GM21619 (cell line): ENCODE measurements at regions not wholly inside any gene's neighbourhood (a gene's known extent, or its start where the extent isn't known, plus 50 kb on each side); places are given as distances from the start of the nearest gene placed in this dataset.

Experiments
- ATAC-seq: cut with Tn5 transposase; IDR thresholded peaks from one replicate; pipeline ENCODE4 v1.9.1; 2021; ENCODE audit not compliant: unreplicated experiment

DNA sequence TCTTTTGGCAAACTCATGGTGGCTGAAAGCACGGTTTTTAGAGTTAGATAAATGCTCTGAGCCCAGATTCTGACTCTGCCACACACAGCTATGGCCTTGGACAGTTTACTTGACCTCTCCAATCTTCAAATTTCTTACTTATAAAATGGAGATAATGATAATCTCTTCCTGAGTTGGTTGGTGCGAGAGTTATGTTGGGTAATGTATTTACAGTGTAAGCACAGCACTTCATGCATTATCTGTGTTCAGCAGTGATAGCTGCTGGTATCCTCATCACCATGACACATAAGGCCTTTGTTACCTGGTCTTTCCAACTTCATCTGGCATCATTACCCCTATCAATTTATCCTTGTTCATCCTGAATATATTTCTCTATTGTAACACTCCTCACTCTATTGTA lies 178.8 kb upstream of the ELL2 start:
- ATAC-seq = no peak

DNA sequence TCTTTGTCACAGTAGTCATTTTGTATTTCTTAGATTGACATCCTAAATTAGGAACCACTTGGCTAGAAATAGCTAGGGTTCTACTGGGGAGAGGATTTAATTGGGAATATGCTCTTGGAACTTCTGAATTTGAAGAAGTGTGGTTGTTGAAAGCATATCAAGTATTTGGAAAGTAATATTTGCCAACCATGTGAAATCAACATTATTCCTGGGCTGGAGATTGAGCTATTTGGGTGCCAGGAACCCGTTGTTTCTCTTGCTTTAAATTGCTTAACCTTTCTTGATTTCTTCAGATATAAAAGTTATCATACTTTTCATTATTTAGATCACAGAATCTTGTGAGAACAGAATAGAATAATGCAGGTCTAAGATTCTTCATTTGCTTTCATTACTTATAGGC lies 178.4 kb upstream of the ELL2 start:
- ATAC-seq = no peak

DNA sequence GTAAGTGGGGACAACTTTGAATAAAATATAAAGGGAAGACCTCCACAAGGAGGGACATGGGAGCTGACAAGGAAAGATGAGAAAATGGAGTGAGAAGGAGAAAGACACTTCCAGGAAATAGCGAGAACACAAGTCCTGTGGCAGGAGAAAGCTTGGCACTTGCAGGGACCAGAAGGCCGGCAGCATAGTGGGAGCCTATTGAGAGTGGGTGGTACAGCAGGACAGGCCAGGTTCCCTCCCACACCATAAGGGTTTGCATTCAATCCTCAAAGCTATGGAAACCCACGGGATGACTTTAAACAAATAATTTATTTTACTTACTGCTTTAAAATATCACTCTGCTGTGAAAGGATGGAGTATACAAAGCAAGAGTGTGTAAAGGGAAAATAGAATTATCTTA lies 173.2 kb upstream of the ELL2 start:
- ATAC-seq = no peak

DNA sequence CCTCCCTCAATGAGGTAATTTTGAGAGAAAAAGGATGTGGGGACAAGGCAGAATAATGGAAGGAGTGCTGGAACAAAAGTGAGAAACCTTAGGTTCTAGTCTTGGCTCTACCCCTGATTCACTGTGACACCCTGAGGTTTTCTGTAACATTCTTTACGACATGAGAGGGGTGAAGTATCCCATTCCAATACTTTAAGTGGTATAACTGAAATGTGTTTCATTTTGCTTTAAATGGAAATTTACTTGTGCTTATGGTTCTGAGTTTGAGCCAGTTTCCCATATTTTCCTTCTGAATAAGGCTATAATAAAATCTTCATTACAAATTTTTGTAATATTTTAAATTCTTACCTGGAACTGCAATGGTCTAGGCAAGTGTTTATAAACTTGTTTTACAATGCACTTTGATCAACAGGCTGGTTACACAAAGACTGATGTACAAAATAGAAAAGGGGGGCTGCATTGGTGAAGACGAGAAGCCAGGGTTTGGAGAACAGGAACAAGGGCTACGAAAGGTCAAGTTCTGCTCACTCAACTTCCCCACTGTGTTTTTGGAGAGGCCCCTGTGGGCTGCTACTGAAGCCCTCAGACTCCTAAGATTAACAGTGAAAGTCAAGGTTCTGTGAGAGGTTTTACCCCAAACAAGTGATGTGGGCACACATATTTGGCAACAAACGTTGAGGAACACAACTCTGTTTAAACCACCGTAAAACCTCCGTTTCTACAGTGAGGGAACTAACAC lies 171.9 kb upstream of the ELL2 start:
- ATAC-seq = no peak

DNA sequence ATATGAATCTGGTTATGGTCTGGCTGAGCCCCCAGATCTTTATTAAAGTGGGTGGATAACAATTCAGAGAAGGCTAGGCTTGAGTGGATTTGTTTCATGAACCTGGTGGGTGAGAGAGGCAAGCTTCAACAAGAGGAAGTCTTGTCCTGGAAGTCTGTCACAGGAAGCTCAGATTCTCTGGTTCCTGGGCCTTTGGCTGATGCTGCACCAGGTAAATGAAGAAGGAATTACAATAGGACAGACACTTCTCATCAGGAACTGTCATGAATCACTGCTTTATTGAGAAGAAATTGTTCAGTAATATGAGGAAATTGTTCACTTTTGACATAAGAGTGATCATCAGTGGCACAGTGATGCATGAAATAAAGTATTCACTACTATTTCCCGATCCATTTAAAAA lies 167.6 kb upstream of the ELL2 start:
- ATAC-seq = no peak

DNA sequence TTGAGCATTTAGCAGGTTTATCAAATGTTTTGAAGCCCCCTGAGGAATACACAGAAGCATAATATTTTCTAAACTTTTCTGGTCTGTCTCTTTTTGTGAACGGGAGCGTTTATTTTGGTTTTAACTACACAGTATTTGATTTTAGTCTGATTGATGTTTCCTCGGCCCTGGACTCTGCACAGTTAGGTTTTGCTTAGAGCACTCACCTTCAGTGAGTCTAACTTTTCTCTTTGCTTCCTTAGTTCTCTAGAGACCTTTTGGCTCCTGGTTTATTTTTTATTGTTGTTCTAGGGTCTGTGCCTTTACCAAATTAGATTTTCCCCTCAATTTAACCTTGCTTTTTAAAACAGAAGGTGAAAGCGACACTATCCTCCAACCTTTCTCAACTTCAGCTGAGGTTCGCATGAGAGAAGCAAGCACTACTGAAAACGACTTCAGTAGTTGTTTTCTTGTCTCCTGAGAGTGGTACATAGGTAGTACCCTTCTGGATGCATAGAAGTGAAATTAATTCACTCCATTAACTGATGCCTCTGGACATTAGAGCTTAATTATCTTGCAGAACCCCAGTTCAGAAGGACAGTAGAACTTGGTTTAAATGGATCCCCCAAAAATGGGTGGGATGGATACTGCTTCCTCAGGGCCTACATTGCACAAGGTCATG lies 166.7 kb upstream of the ELL2 start:
- no peak for ATAC-seq

DNA sequence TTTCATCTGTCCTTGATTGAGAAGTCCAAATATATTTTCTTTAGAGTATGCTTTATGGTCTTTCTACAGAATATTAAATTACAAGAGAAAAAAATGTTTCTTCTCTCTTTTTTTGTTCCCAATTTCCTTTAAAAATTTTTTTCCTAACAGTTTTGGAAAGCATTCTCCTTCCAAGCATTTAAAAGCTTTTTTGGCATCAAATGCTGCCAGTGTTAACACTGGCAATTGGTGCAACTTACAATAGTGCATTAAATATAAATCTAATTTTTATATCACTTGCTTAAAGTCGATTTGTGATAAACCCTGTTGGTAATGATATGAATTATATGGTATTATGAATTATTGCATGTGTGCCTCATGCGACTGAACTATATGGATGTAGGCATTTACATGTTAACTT lies 165.9 kb upstream of the ELL2 start:
- no peak for ATAC-seq

DNA sequence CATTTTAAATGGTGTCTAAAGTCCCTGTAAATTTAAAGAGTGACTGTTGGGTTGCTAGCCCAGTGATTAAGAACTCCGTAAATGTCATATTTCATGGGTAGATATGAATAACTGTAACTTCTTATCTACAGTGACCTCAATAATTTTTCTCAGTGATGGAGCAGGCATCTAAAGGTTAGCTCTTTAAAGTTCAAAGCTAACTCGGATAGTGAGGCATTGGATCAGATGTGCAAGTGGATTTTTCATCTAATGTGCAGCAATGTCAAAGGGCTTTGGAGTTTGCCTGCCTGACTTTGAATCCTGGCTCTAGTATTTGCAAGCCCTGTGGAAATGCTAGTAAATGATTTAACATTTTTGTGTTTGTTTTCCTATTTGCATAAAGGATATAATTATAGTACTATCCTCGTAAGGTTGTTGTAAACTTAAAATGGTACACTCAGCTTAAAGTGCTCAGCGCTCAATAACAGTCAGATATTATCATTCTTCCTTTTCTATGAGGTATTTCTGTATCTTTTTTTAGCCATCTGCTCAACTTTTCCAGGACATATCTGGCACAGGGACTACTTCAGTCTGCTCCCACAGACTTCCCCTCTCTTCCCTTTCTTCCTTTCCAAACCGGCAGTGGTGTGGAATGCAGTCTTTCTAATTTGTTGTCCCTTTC lies 163.7 kb upstream of the ELL2 start:
- no peak for ATAC-seq

DNA sequence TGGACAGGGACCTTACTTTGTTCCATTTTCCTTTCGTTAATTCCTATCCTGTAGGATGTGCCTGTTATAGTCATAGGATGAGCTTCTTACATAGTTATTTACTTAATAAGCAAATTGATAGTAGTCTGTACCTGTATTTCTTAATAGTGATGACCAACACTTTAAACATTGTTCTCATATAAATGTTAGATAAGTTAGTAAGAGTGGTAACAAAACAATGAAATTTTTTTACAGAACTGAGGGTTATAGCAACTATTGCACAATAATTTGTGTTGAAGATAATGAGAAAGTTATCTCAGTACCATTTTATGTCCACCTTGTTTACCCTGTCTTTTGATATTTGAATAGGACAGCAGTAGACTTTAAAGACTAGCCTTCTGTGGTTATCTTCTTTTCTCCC lies 162.9 kb upstream of the ELL2 start:
- no peak for ATAC-seq

DNA sequence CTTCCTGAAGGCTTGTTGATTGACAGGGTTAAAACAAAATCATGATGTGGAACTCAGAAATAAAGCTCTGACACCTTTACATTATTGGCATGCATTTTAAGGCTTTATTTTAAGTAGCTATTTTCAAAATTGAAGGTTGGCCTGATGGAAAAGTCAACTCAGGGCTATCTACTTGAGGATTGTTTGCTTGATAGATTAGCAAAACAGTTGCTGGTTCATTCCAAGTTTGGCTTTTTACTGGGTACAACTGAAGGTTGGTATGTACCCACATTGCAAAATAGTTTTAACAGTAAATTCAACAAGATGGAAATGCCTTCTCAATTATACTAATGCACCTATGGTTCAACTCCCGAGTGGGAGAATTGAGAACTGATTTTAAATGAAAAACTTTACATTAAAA lies 161.8 kb upstream of the ELL2 start:
- ATAC-seq = no peak

DNA sequence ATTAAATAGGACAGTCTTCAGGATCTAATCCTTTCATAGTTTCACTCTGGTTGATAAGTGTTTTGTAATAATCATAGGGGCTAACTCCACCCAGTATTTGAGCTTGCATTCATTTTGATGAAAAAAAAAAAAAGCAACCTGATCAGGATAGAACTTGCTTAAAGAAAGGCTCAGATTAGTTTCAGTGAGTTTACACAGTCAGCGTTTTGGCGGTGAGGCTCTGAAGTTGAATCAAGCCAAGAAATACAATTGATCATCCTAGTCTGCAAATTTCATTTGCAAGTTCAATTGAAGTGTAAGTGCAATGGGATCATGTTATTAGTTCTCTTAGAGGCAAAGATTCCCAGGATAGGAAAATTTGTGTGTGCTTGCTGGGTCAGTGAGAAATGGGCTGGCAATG lies 159.7 kb upstream of the ELL2 start:
- no peak for ATAC-seq

DNA sequence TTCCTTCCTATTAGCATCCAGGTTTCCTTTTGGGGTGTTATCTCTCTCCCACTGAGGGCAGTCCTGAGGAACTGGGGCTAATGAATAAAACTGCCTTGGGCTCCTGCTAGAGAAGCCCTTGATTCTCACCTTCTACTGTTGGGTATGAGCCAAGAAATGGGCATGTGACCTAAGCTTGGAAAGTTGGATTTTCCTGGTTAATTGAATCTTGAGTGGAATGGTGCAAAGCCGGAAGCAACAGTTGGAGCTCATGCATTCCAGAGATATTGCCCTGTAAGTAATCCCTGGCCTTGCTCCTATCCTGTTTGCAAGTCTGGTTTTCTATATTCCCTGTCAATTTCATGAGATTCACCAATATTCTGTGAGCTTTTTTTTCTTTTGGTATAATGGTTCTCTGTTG lies 158.5 kb upstream of the ELL2 start:
- ATAC-seq = no peak

DNA sequence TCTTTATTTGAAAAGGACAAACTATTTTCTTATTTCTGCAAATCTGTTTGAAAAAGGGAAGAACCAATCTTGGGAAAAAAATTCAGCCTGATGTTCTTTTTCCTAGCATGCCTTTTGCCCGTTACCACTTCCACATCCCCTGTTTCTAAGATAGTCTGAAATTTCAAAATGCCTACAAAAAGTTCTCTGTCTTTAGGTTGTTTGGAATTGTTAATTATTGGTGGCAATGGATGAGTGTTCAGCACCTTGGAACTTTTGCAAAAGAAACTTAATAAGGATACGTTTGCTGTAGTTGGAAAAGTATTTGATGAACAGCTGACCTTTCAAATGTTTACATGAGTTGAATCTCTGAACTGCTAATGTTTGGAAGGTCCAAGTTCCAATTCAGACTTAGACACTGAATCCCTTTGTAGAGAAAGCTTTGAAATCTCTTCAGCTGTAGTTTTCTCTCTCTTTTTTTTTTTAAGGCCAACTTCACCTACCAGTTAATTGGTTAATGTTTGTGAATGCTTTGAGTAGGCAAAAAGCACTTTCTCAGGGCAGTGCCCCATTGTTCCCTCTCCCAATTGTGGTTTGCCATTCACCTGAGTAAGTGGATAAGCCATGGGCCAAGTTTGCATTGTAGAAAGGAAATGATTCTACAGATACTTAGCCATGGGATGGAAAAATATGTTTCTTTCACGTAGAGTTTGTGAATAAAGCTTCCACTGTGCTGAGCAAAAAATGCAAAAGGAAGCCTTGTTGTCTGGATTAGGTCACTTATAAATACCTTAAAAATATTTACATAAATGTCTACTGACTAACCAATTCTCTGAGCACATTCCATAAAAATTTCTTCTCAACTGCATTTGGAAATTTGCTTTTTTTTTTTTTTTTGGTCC lies 156.4 kb upstream of the ELL2 start:
- no peak for ATAC-seq

DNA sequence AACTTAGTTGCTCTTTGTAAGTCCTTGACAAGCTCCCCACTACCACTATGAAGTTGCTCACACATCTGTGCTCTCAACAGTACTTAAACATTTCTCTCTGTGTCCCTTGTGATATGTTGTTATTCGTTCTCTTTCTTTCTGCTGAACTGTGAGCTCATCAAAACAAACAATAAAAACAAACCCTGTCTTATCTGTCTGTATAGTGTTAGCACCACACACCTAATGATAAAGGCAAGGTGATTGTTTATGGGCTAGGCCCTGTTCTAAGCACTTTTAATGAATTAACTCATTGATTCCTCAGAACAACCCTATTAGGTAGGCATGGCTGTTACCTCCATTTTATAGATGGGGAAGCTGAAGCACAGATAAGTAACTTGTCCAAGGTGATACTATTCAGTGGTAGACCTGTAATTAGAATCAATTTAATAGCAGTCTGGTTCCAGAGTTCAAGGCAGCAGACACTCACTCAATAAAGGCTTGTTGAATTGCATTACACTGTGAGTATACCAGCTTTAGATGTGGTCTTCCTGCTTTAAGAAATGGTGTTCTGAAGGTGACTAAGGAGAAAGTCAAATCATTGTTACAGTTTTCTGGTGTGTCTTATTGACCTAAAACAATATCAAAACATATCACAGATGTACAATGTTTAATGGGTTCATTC lies 153.6 kb upstream of the ELL2 start:
- no peak for ATAC-seq

DNA sequence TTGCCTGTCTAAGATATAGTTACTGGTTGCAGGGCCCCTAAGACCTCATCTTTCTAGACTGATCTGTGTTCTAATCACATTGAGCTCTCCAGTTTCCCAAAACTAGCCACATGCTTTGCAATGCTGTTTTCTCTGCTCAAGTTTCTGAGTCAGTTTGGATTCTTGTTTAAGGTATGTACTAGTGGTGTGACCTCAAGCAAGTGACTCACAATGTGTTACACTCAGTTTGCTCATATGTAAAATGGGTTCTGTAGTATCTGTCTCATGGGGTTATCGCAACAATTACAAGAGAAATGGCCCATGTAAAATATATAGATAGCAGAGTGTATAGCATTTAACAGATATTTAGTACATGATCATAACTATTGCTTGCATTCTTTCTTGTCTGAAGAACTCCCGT lies 153.1 kb upstream of the ELL2 start:
- ATAC-seq = no peak

DNA sequence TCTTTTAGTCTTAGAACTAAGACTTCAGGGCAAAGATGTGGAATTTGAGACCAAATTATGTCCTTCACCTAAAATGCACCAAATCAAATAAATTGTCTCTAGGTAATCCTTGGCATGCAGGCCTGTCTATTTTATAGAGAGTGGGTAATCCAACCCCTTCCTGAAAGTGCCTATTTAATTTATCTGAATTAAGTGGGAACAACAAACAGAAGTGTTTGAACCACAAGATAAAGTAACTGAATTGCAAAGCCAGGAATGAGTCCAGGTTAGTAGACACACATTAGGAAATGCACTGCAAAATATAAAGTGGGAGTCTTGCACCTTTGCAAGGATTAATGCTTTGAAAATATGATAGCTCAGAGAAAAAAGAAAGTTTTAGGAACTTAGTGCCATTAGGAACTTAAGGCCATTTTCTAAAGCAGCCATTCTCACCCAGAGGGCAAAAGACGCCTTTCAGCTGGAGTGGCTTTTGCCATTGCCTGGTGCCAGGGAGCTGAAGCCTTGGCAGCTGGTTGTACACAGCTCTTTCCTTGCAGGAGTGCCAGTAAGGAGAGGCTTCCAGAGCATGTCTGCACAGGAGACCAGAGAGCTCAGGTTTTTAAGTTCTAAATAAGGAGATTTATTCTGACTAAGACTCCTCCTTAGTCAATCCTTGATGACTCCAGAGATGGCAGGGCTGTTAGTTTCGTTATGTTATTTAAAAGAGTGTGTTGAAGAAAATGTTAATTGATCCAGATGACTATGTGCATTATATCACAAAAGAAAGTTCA lies 151.7 kb upstream of the ELL2 start:
- ATAC-seq = no peak

DNA sequence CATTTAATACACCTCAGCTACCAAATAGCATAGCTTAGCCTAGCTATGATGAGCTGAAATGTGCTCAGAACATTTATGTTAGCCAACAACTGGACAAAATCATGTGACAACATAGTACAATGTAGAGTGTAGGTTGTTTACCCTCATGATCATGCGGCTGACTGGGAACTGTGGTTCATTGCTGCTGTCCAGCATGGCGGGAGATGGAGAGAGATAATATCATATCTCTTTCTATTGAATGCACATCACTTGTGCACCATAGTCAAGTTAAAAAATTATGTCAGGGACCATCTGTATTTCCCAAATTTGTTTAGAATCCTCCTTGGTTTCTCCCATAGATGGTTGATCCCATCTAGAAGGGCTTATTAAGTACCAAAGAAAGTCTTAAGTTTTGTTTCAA lies 151.1 kb upstream of the ELL2 start:
- ATAC-seq = no peak

DNA sequence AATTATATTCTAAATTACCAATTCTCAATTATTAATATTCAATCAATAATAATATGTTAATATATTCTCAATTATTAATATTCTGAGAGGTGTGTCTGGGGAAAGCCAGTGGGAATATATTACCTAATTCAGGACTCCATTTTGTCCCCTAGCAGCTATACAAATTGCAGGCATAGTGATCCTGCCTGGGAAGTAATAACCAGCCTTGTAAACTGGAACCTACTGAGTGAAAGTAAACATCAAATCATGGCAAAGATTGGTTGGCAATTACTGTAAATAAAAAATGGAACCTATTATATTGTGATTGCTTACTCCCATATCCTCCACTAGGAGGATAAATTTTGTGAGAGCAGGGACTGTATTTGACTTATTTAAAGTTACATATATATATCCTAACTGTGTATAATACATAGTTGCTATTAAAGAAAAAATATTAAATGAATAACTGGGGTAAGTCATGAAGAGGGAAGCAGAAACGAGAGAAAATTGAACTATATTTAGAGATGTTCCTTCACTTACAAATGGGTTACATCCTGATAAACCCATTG lies 150.5 kb upstream of the ELL2 start:
- ATAC-seq = no peak

DNA sequence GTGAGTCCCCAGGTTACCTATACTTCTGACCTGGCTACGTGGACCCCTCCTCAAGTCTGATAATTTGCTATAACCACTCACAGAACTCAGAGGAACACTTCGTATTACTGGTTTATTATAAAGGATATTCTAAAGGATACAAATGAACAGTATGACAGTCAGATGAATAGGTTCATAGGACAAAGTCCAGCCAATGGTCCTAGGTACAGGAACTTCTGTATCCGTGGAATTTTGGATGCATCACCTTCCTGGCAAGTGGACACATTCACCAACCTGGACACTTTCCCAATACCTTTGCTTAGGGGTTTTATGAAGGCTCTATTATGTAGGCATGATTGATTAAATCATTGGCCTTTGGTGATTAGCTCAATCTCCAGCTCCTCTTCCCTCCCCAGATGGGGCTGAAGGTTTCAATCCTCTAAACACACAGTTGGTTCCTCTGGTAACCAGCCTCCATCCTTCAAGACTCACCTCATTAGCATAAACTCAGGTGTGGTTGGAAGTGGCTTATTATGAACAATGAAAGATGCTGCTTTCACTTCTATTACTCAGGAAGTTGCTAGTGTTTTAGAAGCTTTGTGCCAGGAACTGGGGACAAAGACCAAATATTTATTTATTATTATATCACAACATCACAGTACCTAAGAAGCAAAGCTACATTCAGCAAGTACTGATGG lies 149.6 kb upstream of the ELL2 start:
- ATAC-seq = no peak
